A549 (cell line): ENCODE measurements at regions not wholly inside any gene's neighbourhood (a gene's known extent, or its start where the extent isn't known, plus 50 kb on each side); places are given as distances from the start of the nearest gene placed in this dataset.

Source experiments
- ATAC-seq, 2 experiments: fragments of 200-7000 bp in 1 of 2; fragments of >200 bp in 1 of 2; cut with Nextera tagmentation in 1 of 2; cut with Tn5 transposase in 1 of 2; 3 replicates each; pipeline versions ENCODE4 v1.8.0 to v1.9.1; 2018 to 2020; ENCODE audit warnings: mild to moderate bottlenecking in 1 of 2, moderate library complexity in 1 of 2
- CTCF ChIA-PET: fragments of 300-600 bp; sonication (Branson Sonifier 250); formaldehyde crosslinking; extraction: SDS; loops from one replicate; lab custom pipeline; 2021; ENCODE audit warnings: antibody characterized with exemption, inconsistent platforms; lab: Yijun Ruan, JAX
- POLR2A ChIA-PET: fragments of 350-600 bp; formaldehyde crosslinking; extraction: SDS; loops from one replicate; lab custom pipeline; 2021; ENCODE audit warnings: antibody characterized with exemption, inconsistent platforms; lab: Yijun Ruan, JAX
- DNase-seq, 2 experiments: peaks; one replicate each; pipeline versions ENCODE4 v3.0.0 to v3.0.0-alpha.2; 2011 to 2016; ENCODE audit warnings: low read depth in 1 of 2, low spot score in 1 of 2
- FAIRE-seq: peaks from 2 replicates; lab custom pipeline; 2011; peaks lifted over from hg19 to GRCh38; lab: Jason Lieb, UNC
- H3K27ac ChIP-seq, 2 experiments: fragments of >200 bp; sonication (Bioruptor Twin); formaldehyde crosslinking; 3 replicates each; pipeline ENCODE4 v1.5.1; 2016 to 2017
- H3K4me1 ChIP-seq: fragments of >200 bp; sonication (Bioruptor Twin); formaldehyde crosslinking; 3 replicates; pipeline ENCODE4 v1.6.1; 2016
- H3K4me2 ChIP-seq: fragments of >200 bp; sonication (Bioruptor Twin); formaldehyde crosslinking; 3 replicates; pipeline ENCODE4 v1.6.1; 2016
- H3K4me3 ChIP-seq: fragments of >200 bp; sonication (Bioruptor Twin); formaldehyde crosslinking; 3 replicates; pipeline ENCODE4 v1.5.1; 2016
- H3K9me3 ChIP-seq: fragments of >200 bp; sonication (Bioruptor Twin); formaldehyde crosslinking; 3 replicates; pipeline ENCODE4 v1.6.1; 2016
- ATOH8 ChIP-seq: fragments of 250-450 bp; sonication (Bioruptor Pico); IDR thresholded peaks from 2 replicates; pipeline ENCODE4 v1.5.0; 2020; ENCODE audit warnings: low read depth, mild to moderate bottlenecking, moderate library complexity
- BCL3 ChIP-seq: fragments of >200 bp; sonication (Bioruptor Twin); formaldehyde crosslinking; IDR thresholded peaks from 3 replicates; pipeline ENCODE4 v1.6.1; 2016
- CBX8 ChIP-seq: fragments of 200-600 bp; sonication (generic); IDR thresholded peaks from 2 replicates; pipeline ENCODE4 v1.6.1; 2016
- CEBPB ChIP-seq, 2 experiments: fragments of >200 bp in 1 of 2; sonication (Bioruptor Twin) in 1 of 2; formaldehyde crosslinking in 1 of 2; IDR thresholded peaks; 2 replicates each; pipeline ENCODE4 v1.6.1; 2012 to 2016
- CTCF ChIP-seq: fragments of >200 bp; sonication (Bioruptor Twin); formaldehyde crosslinking; IDR thresholded peaks from 3 replicates; pipeline ENCODE4 v1.5.1; 2016
- ESRRA ChIP-seq: fragments of 150-350 bp; IDR thresholded peaks from 2 replicates; pipeline ENCODE4 v1.6.1; 2014; ENCODE audit warnings: mild to moderate bottlenecking, low read length, borderline replicate concordance
- FOSL2 ChIP-seq, 2 experiments: fragments of 450-650 bp in 1 of 2; fragments of >200 bp in 1 of 2; sonication (Bioruptor Twin) in 1 of 2; formaldehyde crosslinking; IDR thresholded peaks; 2 replicates each; pipeline versions ENCODE4 v1.5.0 to v1.6.1; 2016 to 2020; ENCODE audit warnings: mild to moderate bottlenecking in 1 of 2, moderate library complexity in 1 of 2
- HES2 ChIP-seq: fragments of >200 bp; sonication (Bioruptor Twin); formaldehyde crosslinking; IDR thresholded peaks from 2 replicates; pipeline ENCODE4 v1.6.1; 2016
- HEYL ChIP-seq: fragments of 250-450 bp; sonication (Bioruptor Pico); IDR thresholded peaks from 2 replicates; pipeline ENCODE4 v1.8.0; 2021; ENCODE audit warnings: mild to moderate bottlenecking, moderate library complexity
- KDM1A ChIP-seq: fragments of 200-600 bp; sonication (generic); IDR thresholded peaks from 2 replicates; pipeline ENCODE4 v1.6.1; 2016; ENCODE audit warnings: low read depth, mild to moderate bottlenecking
- KDM5A ChIP-seq: fragments of 200-600 bp; sonication (generic); IDR thresholded peaks from 2 replicates; pipeline ENCODE4 v1.6.1; 2016; ENCODE audit warnings: antibody characterized with exemption, mild to moderate bottlenecking
- MAFK ChIP-seq: fragments of 450-650 bp; IDR thresholded peaks from 2 replicates; pipeline ENCODE4 v1.6.1; 2014; ENCODE audit not compliant: partially characterized antibody
- MYC ChIP-seq: IDR thresholded peaks from 2 replicates; pipeline ENCODE4 v1.6.1; 2012; ENCODE audit warnings: mild to moderate bottlenecking, inconsistent platforms, low read length, improper control_type of control experiment, borderline replicate concordance
- NR3C1 ChIP-seq: fragments of >200 bp; sonication (Bioruptor Twin); formaldehyde crosslinking; IDR thresholded peaks from 3 replicates; pipeline ENCODE4 v1.6.1; 2017
- POLR2A ChIP-seq: IDR thresholded peaks from 2 replicates; pipeline ENCODE4 v1.6.1; 2012; ENCODE audit warnings: mild to moderate bottlenecking, low read length
- RAD21 ChIP-seq, 2 experiments: fragments of >200 bp in 1 of 2; sonication (Bioruptor Twin) in 1 of 2; formaldehyde crosslinking in 1 of 2; IDR thresholded peaks in 1 of 2; conservative IDR thresholded peaks in 1 of 2; 2 replicates in 1 of 2; 3 replicates in 1 of 2; pipeline ENCODE4 v1.6.1; 2012 to 2018; ENCODE audit warnings: inconsistent platforms in 1 of 2
- SMC3 ChIP-seq: fragments of >200 bp; sonication (Bioruptor Twin); formaldehyde crosslinking; IDR thresholded peaks from 3 replicates; pipeline ENCODE4 v1.6.1; 2018; ENCODE audit warnings: inconsistent platforms
- SREBF2 ChIP-seq: fragments of 450-650 bp; IDR thresholded peaks from 2 replicates; pipeline ENCODE4 v1.6.1; 2014; ENCODE audit warnings: mild to moderate bottlenecking, moderate library complexity
- TFCP2L1 ChIP-seq: fragments of 250-450 bp; sonication (Bioruptor Pico); IDR thresholded peaks from 2 replicates; pipeline ENCODE4 v1.5.0; 2021; ENCODE audit warnings: mild to moderate bottlenecking
- TP53 ChIP-seq: fragments of 250-450 bp; sonication (Bioruptor Pico); IDR thresholded peaks from 2 replicates; pipeline ENCODE4 v1.5.0; 2021; ENCODE audit warnings: mild to moderate bottlenecking, moderate library complexity
- USF2 ChIP-seq: fragments of 450-650 bp; IDR thresholded peaks from 2 replicates; pipeline ENCODE4 v1.6.1; 2014; ENCODE audit warnings: antibody characterized with exemption
- ZC3H11A ChIP-seq: fragments of 450-650 bp; IDR thresholded peaks from 2 replicates; pipeline ENCODE4 v1.6.1; 2014; ENCODE audit warnings: antibody characterized with exemption, mild to moderate bottlenecking
- ZFP36 ChIP-seq: fragments of 450-650 bp; IDR thresholded peaks from 2 replicates; pipeline ENCODE4 v1.6.1; 2014; ENCODE audit warnings: borderline replicate concordance; ENCODE audit not compliant: partially characterized antibody
- ZNF302 ChIP-seq: fragments of 250-450 bp; sonication (Bioruptor Pico); IDR thresholded peaks from 2 replicates; pipeline ENCODE4 v1.9.0; 2021; ENCODE audit warnings: inconsistent platforms, mild to moderate bottlenecking, moderate library complexity
- ZSCAN20 ChIP-seq: fragments of 250-450 bp; sonication (Bioruptor Pico); IDR thresholded peaks from 2 replicates; pipeline ENCODE4 v1.8.0; 2022; ENCODE audit warnings: mild to moderate bottlenecking, moderate library complexity
- WGBS: methylation state at CpG from one replicate; pipeline ENCODE4 v1.1.6; 2017; ENCODE audit errors: missing lambda C conversion rate; 5-methylcytosine and 5-hydroxymethylcytosine counted together

GRCh38 chr9:27800692-27801370 lies 227.6 kb upstream of the C9orf72 start:
- H3K4me3 ChIP-seq: no peak overlapping the region
- DNase-seq (no peak), ATAC-seq (no peak), FAIRE-seq (no peak)
- H3K9me3 ChIP-seq: no peaks in the 10 kb centered on the region
- 0% methylated on average over 2 of the region's 2 CpGs for whole genome bisulfite sequencing
- POLR2A ChIA-PET: no interaction called here
- no peak overlapping the region for H3K27ac ChIP-seq
- H3K4me2 ChIP-seq: no peak overlapping the region
- H3K4me1 ChIP-seq: no peaks in the 10 kb centered on the region
- TF ChIP-seq FOSL2 (IDR thresholded peaks at IDR 0.05) (no peak), FOSL2 (CRISPR knock-in tag; IDR thresholded peaks at IDR 0.05) (no peak), NR3C1 (no peak), ZSCAN20 (CRISPR knock-in tag) (no peak), ZNF302 (CRISPR knock-in tag) (no peak), KDM1A (no peak), ZC3H11A (no peak), CEBPB (IDR thresholded peaks at IDR 0.05) (no peak), ZFP36 (no peak), TP53 (CRISPR knock-in tag) (no peak), USF2 (no peak), POLR2A (no peak), TFCP2L1 (no peak), ESRRA (no peak), RAD21 (conservative IDR thresholded peaks at IDR 0.05 in 1 of 2, IDR thresholded peaks at IDR 0.05 in 1 of 2) (no peak), MAFK (no peak), ATOH8 (CRISPR knock-in tag) (no peak), CTCF (no peak), CBX8 (no peak)
- CTCF ChIA-PET: interaction anchor here (0.6 kb wide), 1 partner anchor 212 kb away, joined by 4 read pairs; no protein-coding TSS in a partner anchor

GRCh38 chr9:27801545-27801944 lies 228.3 kb upstream of the C9orf72 start:
- ChIA-PET POLR2A (no interaction called here), CTCF (interaction anchor here (0.6 kb wide), 1 partner anchor 212 kb away, joined by 4 read pairs; no protein-coding TSS in a partner anchor)
- Histone ChIP-seq H3K4me2 (no peak overlapping the region), H3K4me3 (no peak overlapping the region)
- FAIRE-seq: no peak
- no peak for TF ChIP-seq MYC
- TF ChIP-seq BCL3: no peak
- TF ChIP-seq HEYL (CRISPR knock-in tag): no peak
- no peak for TF ChIP-seq ZNF302 (CRISPR knock-in tag)
- TF ChIP-seq SMC3: no peak
- TF ChIP-seq KDM5A: no peak
- no peak for TF ChIP-seq USF2
- TF ChIP-seq HES2: no peak
- TF ChIP-seq ATOH8 (CRISPR knock-in tag): no peak
- TF ChIP-seq SREBF2: no peak
- no peak for TF ChIP-seq CEBPB (IDR thresholded peaks at IDR 0.05)
- TF ChIP-seq, all 56 proteins: peak for 0
- no peak overlapping the region for H3K27ac ChIP-seq
- H3K4me1 ChIP-seq: no peaks in the 10 kb centered on the region
- WGBS: under 1% methylated on average over 6 of the region's 6 CpGs
- DNase-seq (no peak), ATAC-seq (no peak)
- no peaks in the 10 kb centered on the region for H3K9me3 ChIP-seq
